ENCODE measurements at regions not wholly inside any gene's neighbourhood (a gene's known extent, or its start where the extent isn't known, plus 50 kb on each side); places are given as distances from the start of the nearest gene placed in this dataset.

- TF ChIP-seq CTCF (conservative IDR thresholded peaks at IDR 0.05 in 1 of 2, IDR thresholded peaks at IDR 0.05 in 1 of 2; ENCODE audit: low read depth in 1 of 2, low read length in 2 of 2) (no peak), EZH2 (IDR thresholded peaks at IDR 0.05; ENCODE audit: low read length, missing control alignments) (no peak)
Observed at GRCh38 chr14:94717808-94718207, 52.1 kb downstream of the GSC start.
